Adrenal gland (tissue), 9 donors: ENCODE measurements at regions not wholly inside any gene's neighbourhood (a gene's known extent, or its start where the extent isn't known, plus 50 kb on each side); places are given as distances from the start of the nearest gene placed in this dataset.

Source experiments
- DNase-seq, 7 donors: peaks; one replicate each; pipeline ENCODE4 v3.0.0-alpha.2; 2019 to 2020
- H3K27ac ChIP-seq, 5 donors: fragments of 200-600 bp; sonication (generic) in 4 of 5; 1 replicate in 3 of 5; 2 replicates in 2 of 5; pipeline versions ENCODE4 v1.5.1 to v1.8.0; 2016 to 2020; ENCODE audit warnings: mild to moderate bottlenecking in 1 of 5
- H3K27me3 ChIP-seq: fragments of 200-600 bp; 2 replicates; pipeline ENCODE4 v1.8.0; 2021
- H3K36me3 ChIP-seq, 2 donors: fragments of 200-600 bp; replicated peaks in 1 of 2; 1 replicate in 1 of 2; 2 replicates in 1 of 2; pipeline versions ENCODE4 v1.5.1 to v1.8.0; 2018 to 2022
- H3K4me1 ChIP-seq, 2 donors: fragments of 200-600 bp; replicated peaks in 1 of 2; 1 replicate in 1 of 2; 2 replicates in 1 of 2; pipeline versions ENCODE4 v1.5.1 to v1.8.0; 2018 to 2021
- H3K4me3 ChIP-seq, 4 donors: fragments of 200-600 bp; sonication (generic) in 3 of 4; one replicate each; pipeline ENCODE4 v1.5.1; 2016 to 2018
- H3K9me3 ChIP-seq, 3 donors: fragments of 200-600 bp; sonication (generic) in 1 of 3; replicated peaks in 1 of 3; 1 replicate in 2 of 3; 2 replicates in 1 of 3; pipeline versions ENCODE4 v1.5.1 to v1.8.0; 2016 to 2021
- CTCF ChIP-seq, 6 experiments: fragments of 450-650 bp in 4 of 6; fragments of 200-600 bp in 2 of 6; sonication (generic) in 1 of 6; IDR thresholded peaks; 1 replicate in 5 of 6; 2 replicates in 1 of 6; pipeline versions ENCODE4 v1.5.1 to v1.8.0; 2016 to 2021; ENCODE audit warnings: antibody characterized with exemption in 6 of 6, mild to moderate bottlenecking in 2 of 6, moderate library complexity in 1 of 6
- POLR2A ChIP-seq, 2 donors: fragments of 450-650 bp; IDR thresholded peaks; one replicate each; pipeline ENCODE4 v1.6.1; 2017; ENCODE audit warnings: antibody characterized with exemption in 2 of 2, mild to moderate bottlenecking in 2 of 2, moderate library complexity in 1 of 2
- WGBS, 4 donors: extraction: QIAGEN DNeasy Blood & Tissue Kit in 2 of 4; methylation state at CpG; one replicate each; pipeline versions ENCODE4 v1.1.5 to v1.1.7; 2013 to 2017; 5-methylcytosine and 5-hydroxymethylcytosine counted together
- intact Hi-C, 2 donors: fragments of 100-400 bp; cut with DNase I; formaldehyde crosslinking; loops; one replicate each; pipeline versions ENCODE4 v1.14.1 to v1.15.0; 2022 to 2023
- donor health status: healthy with polysubstance abuse.
- donor health status: Bipolar disorder and iron deficiency.
- donor health status: DM: yes; HTN: yes; CAD: no.
- donor health status: DM: no; HTN: no; CAD: no.
- donor health status: DM: no; HTN: no; CAD: no.

GRCh38 chr3:111331912-111332311 is 210.1 kb upstream of the CD96 start:
- TF ChIP-seq POLR2A (IDR thresholded peaks at IDR 0.05) (no peak), CTCF (IDR thresholded peaks at IDR 0.05) (no peak)
- Histone ChIP-seq H3K27ac (no peak overlapping the region), H3K4me3 (no peak overlapping the region), H3K36me3 (no peaks in the 10 kb centered on the region), H3K9me3 (no peaks in the 10 kb centered on the region), H3K27me3 (no peaks in the 10 kb centered on the region), H3K4me1 (no peaks in the 10 kb centered on the region)
- WGBS, 4 donors: 84 to 93% (median 88%) methylated on average over 2 of the region's 2 CpGs
- intact Hi-C loops: no loop called here
- no peak for DNase-seq

- Histone ChIP-seq H3K36me3 (no peaks in the 10 kb centered on the region), H3K27me3 (no peaks in the 10 kb centered on the region), H3K9me3 (no peaks in the 10 kb centered on the region), H3K4me3 (no peak overlapping the region), H3K27ac (no peak overlapping the region), H3K4me1 (no peaks in the 10 kb centered on the region)
- no peak for DNase-seq
- intact Hi-C loops: no loop called here
- WGBS, 4 donors: 89 to 96% (median 93%) methylated on average over 3 of the region's 3 CpGs
- TF ChIP-seq CTCF (IDR thresholded peaks at IDR 0.05): no peak
- TF ChIP-seq POLR2A (IDR thresholded peaks at IDR 0.05): no peak
Observed at GRCh38 chr3:111332488-111333080, 209.4 kb upstream of the CD96 start.

GRCh38 chr3:111333642-111334041 is 208.4 kb upstream of the CD96 start:
- Histone ChIP-seq H3K27me3 (no peaks in the 10 kb centered on the region), H3K36me3 (no peaks in the 10 kb centered on the region), H3K9me3 (no peaks in the 10 kb centered on the region), H3K27ac (no peak overlapping the region), H3K4me3 (no peak overlapping the region), H3K4me1 (no peaks in the 10 kb centered on the region)
- 80 to 93% (median 89%) methylated on average over 3 of the region's 3 CpGs for WGBS, 4 donors
- intact Hi-C loops: no loop called here
- no peak for TF ChIP-seq CTCF (IDR thresholded peaks at IDR 0.05)
- DNase-seq: no peak

- intact Hi-C loops: no loop called here
- Histone ChIP-seq H3K27ac (no peak overlapping the region), H3K4me1 (no peaks in the 10 kb centered on the region), H3K4me3 (no peak overlapping the region), H3K36me3 (no peaks in the 10 kb centered on the region), H3K27me3 (no peaks in the 10 kb centered on the region), H3K9me3 (no peaks in the 10 kb centered on the region)
- TF ChIP-seq CTCF (IDR thresholded peaks at IDR 0.05) (no peak), POLR2A (IDR thresholded peaks at IDR 0.05) (no peak)
- 87 to 100% (median 90%) methylated on average over 2 of the region's 2 CpGs for WGBS, 4 donors
- no peak for DNase-seq
Observed at GRCh38 chr3:111335512-111336303, 206.3 kb upstream of the CD96 start.
